ENCODE measurements at regions not wholly inside any gene's neighbourhood (a gene's known extent, or its start where the extent isn't known, plus 50 kb on each side); places are given as distances from the start of the nearest gene placed in this dataset.

DNA sequence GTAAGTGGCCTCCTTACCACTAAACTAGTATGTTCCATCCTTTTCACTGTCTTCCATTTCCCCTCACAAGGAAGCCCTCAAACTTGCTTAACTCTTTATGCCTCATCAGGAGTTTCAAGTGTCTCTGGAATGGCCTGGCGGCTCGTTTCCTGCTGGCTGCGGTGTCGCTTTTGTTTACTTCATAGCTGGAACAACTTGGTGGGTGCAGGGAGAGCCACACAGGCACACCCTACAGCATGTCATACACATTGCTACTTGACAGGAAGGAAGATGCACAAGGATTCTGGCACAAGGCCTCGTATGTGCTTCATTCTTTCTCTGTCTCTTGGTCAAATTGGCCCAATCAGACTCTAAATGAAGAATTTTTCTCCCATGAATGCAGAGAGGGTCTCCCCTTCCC, 488.3 kb downstream of the FOXO1 start:
- no peak for DNase-seq

GRCh38 chr13:40179445-40180281, 486.8 kb downstream of the FOXO1 start:
- DNase-seq, result no peak

DNA sequence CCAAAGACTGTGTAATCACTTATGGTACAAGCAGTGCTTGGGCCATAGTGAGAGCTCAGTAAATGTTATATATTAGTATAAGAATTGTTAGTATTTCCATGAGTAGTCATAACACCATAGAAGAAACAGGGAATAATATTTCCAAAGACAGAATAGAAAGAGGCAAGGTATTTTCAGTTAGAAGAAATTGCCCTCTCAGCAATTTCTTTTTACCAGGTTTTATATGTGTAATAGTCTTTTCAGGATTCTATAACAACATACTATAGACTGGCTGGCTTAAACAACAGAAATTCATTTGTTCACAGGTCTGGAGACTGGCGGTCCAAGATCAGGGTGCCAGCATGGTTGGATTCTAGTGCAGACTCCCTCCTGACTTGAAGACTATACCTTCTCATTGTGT, 485.7 kb downstream of the FOXO1 start:
- no peak for DNase-seq

DNA sequence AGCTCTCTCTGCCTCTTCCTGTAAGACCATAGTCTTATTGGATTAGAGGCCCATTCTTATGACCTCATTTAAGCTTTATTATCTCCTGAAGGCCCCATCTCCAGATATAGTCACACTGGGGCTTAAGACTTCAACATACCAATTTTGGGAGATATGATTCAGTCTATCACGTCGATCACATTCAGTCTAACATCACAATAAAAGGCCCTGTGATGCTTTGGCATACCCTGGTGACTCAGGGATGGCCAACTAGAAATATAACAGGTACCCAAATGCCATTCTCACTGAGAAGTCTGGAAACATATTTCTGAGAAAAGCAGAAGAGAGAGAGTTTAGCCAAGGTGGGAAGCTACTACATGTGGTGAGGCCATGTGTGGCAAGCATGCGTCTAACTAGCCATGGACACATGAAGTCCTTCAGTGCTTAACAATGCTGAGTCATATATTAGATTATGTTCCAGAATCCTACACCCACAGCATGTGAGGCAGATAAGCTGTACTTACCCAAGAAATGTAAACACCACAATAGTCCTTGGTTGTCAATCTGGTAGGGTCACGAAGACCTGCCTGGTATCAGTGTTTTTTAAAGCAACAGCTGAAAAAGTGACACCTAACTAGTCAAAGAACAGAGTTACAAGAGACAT, 485.1 kb downstream of the FOXO1 start:
- DNase-seq, result no peak

DNA sequence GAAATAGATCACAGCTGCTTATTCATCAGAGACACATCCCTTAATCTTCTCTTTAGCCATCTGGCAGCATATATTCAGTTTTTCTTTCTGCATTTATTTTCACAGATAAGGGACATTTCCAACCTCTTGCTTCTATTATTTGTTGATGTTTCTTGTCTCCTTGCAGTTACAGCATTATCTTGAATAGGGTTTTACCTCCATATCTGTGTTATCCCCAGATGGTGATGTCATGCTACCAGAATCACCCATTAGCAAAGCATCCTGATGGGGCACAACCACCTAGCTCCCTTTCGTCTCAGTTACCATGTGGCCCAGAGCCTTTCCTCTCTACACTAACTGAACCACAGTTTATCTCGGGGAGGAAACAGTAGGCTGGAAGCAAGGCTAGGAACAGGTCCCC, 483.9 kb downstream of the FOXO1 start:
- no peak for DNase-seq

- DNase-seq, result no peak
These were observed 481.0 kb downstream of the FOXO1 start for GRCh38 chr13:40185414-40185813.

DNA sequence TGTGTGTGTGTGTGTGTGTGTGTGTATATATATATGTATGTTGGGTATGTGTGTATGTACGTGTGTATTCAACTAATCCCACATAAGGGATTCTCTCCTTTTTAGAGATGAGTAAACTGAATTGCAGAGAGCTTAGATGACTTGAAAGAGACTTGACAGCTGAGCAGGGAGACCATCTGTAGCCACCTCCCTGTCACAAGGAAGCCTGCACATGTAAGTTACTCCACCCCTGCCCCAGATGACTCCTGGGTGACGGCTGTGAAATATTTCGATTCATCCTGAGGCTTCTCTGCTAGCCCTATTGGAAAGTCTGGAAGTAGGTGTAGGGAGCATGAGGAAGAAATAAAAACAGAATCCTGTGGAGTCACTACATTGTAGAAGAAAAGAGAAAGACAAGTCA, 480.4 kb downstream of the FOXO1 start:
- no peak for DNase-seq

GRCh38 chr13:40186626-40187323, 479.7 kb downstream of the FOXO1 start:
- DNase-seq, result no peak

DNA sequence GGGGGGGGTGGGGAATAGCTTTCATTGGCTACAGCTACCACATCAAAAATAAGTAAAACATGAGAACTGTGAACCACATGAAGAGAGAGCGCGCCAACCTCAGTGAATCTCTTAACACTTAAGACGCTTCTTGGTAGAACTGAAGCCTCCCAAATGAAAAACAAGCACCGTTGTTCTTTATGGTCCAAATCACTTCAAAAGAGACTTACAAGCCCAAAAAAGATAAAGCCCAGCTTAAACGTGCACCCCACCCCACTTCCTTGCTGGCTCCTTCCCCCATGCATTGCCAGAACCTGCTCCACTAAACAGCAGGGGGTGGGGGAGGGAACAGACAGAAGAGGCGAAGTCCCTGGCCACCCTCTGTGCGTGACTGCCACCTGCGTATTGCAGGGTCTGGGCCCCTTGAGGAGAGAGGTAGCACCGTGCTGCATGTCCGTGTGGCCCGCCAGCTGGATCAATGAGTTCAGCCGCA, 479.1 kb downstream of the FOXO1 start:
- peak; percentile 56 for DNase-seq

- peak; percentile 36 for DNase-seq
These were observed 478.4 kb downstream of the FOXO1 start for GRCh38 chr13:40187841-40188591.

- no peak for DNase-seq
These were observed 477.0 kb downstream of the FOXO1 start for GRCh38 chr13:40189426-40189825.

GRCh38 chr13:40189898-40190630, 476.4 kb downstream of the FOXO1 start:
- DNase-seq, result no peak

DNA sequence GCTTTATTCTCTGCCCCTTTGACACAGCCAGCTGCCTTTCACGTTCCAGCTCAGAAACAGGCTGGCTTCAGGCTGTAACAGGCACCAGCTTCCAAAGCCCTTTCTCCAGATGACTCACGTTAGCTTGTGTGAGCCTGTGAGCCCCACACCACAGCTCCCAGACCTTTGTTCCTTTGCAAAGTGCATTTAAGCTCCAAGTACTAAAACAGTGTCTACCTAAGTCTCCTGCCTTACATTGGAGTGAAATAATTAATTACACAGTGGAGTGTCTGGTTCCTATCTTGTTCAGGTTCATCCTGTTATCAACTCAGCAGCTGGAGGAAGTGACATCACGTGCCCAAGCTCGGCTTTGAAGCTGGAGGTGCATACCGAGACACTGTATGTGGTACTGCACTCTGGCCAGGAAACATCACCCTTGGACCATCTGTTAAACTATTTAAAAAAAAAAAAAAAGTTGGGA, 475.8 kb downstream of the FOXO1 start:
- peak; percentile 60 for DNase-seq

DNA sequence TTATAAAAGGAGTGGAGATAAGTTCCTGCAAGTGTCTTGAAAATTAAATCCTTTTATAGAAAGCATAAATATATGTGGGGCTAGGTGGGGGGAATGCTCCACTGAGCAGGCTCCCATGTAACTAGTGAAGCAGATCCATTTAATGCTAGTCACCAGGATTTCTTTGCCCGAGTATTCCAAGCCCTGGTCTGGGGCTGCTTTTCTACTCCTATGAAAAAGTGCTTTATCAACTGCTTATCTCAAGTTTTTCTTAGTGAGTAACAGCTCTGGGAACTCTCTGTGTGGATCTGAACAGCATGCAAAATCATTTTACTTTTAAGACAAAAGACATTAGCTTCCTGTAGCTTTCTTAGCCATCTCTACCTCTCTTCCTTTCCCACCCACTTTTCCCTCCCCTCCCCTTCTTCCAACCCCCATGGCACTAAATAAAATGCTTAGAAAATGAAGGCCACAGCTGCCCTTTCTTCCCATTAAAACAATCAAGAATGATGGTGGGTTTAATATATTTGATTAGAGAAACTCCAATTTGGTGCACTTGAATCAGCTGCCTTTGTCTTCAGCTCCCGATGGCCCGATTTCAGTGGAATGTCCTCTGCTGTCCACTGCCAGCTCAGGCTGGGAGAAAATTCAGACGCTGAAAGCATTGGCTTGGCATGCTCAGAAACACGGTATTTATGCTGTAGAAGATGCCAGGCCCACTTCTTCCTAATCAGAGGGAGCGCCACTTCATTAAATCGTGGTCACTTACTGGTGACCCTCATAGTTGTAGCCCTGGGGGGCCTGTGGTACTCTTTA, 475.1 kb downstream of the FOXO1 start:
- no peak for DNase-seq

GRCh38 chr13:40192452-40192851, 474.0 kb downstream of the FOXO1 start:
- no peak for DNase-seq

DNA sequence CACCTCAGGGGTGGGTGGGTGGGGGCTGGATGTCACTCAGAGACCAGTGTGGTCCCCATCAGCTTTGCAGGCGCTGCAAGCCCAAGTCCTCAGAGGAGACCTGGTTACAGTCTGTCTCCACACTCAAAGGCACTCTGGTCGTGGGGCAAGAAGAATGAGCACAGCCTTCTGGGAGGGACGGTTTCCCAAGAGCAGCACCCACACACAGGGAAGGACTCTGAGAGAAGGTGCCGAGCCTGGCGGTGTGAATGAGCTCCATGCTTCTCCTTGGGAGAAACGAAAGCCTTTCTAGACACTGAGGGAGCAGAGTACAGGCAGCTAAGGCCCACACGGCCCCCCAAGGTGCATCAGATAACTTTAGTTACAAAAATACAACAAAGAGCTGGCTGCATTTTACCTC, 473.6 kb downstream of the FOXO1 start:
- no peak for DNase-seq

- no peak for DNase-seq
These were observed 472.9 kb downstream of the FOXO1 start for GRCh38 chr13:40193286-40194223.

GRCh38 chr13:40194224-40194806, 472.1 kb downstream of the FOXO1 start:
- DNase-seq, result no peak

- DNase-seq, result no peak
These were observed 469.4 kb downstream of the FOXO1 start for GRCh38 chr13:40197049-40197448.
